ENCODE measurements at regions not wholly inside any gene's neighbourhood (a gene's known extent, or its start where the extent isn't known, plus 50 kb on each side); places are given as distances from the start of the nearest gene placed in this dataset.
"Not testable (repeated sequence)": the region's sequence is repeated elsewhere in the genome, so short reads cannot be mapped to it uniquely, and the experiment has no call there.

DNA sequence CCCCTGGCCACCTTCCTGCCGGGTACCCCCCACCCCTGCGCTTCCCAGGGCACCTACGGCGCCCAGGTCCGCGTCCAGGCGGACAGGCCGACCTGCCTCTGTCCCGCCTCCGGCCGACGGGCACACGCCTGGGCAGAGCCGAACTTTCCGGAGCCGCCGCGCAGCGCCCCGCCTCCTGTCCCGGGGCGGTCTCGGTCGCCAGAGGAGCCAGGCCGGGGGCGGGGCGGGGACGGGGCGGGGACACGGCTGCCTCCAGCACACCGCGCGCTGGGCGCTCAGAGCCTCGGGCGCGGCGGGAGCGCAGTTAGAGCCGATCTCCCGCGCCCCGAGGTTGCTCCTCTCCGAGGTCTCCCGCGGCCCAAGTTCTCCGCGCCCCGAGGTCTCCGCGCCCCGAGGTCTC is 5499.1 kb upstream of the TPTE start:
- TF ChIP-seq, protein P1, sequence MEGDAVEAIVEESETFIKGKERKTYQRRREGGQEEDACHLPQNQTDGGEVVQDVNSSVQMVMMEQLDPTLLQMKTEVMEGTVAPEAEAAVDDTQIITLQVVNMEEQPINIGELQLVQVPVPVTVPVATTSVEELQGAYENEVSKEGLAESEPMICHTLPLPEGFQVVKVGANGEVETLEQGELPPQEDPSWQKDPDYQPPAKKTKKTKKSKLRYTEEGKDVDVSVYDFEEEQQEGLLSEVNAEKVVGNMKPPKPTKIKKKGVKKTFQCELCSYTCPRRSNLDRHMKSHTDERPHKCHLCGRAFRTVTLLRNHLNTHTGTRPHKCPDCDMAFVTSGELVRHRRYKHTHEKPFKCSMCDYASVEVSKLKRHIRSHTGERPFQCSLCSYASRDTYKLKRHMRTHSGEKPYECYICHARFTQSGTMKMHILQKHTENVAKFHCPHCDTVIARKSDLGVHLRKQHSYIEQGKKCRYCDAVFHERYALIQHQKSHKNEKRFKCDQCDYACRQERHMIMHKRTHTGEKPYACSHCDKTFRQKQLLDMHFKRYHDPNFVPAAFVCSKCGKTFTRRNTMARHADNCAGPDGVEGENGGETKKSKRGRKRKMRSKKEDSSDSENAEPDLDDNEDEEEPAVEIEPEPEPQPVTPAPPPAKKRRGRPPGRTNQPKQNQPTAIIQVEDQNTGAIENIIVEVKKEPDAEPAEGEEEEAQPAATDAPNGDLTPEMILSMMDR (IDR thresholded peaks at IDR 0.05), result not testable (repeated sequence)
- TF ChIP-seq POLR2A (IDR thresholded peaks at IDR 0.05), result not testable (repeated sequence)

Data from tibial nerve (tissue), 3 donors.